ENCODE measurements at regions not wholly inside any gene's neighbourhood (a gene's known extent, or its start where the extent isn't known, plus 50 kb on each side); places are given as distances from the start of the nearest gene placed in this dataset.

DNA sequence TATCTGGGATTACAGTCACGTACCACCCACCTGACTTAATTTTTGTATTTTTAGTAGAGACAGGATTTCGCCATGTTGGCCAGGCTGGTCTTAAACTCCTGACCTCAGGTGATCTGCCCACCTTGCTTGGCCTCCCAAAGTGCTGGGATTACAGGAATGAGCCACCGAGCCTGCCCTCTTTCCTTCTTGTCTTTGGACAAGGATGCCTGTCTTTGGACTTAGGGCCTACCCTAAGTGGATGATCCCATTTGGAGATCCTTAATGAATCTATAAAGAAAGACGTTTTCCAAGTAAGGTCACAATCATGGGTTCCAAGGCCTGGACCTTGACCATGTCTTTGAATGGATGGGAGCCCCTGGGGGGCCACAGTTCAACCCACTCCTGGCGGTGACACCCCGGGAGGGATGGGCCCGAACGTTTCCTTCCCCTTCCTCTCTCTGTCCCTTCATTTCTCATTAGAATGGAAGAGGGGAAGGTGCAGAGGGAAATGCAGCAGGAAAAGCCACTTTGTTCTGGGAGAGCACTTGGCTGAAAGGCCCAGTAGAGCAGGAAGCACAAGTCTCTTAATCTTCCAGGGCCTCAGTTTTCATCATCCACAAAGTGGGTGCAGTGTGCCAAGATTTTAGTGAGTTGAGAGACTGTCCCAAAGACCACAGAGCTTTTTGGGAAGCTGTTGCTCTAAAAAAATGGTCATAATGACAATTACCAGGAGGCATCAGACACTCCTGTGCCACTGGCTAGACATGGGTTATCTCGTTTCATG lies 353.3 kb downstream of the SEC14L1 start:
- H3K79me2 ChIP-seq (ENCODE audit: control insufficient read depth, insufficient read depth, low read length) = no peaks in the 10 kb centered on the region
- peaks cover 0 to 10% of the 10 kb centered on the region in 2 experiments; a peak in 1 of 5 replicates for H3K4me1 ChIP-seq (replicated peaks in 1 of 2; ENCODE audit: control insufficient read depth in 2 of 2, insufficient read depth in 2 of 2, low read length in 2 of 2)
- H3K9me3 ChIP-seq (replicated peaks; ENCODE audit: control insufficient read depth, insufficient read depth, low read depth, low read length) = no peaks in the 10 kb centered on the region
- H3K9me1 ChIP-seq (ENCODE audit: control insufficient read depth, insufficient read depth, low read length) = no peaks in the 10 kb centered on the region
- H4K20me1 ChIP-seq (replicated peaks; ENCODE audit: control insufficient read depth, insufficient read depth, low read length) = peaks cover 6% of the 10 kb centered on the region; the same call in 1 of the 2 replicates
- POLR2A ChIA-PET = interaction anchor here (0.6 to 1.2 kb wide), 3 partner anchors 66 to 490 kb away, joined by 3 to 5 read pairs (median 4); no protein-coding TSS in a partner anchor
- ATAC-seq (no peak), FAIRE-seq (no peak), DNase-seq (ENCODE audit: extremely low read depth in 1 of 4, low spot score in 3 of 4) (no peak)
- no peak overlapping the region for H3K4me2 ChIP-seq (ENCODE audit: insufficient read depth, low read length)
- H3K27me3 ChIP-seq (ENCODE audit: control insufficient read depth in 2 of 2, insufficient read depth in 2 of 2, low read length in 2 of 2) = no peaks in the 10 kb centered on the region
- WGBS (ENCODE audit: insufficient coverage, low coverage, missing lambda C conversion rate) = 65% methylated on average over 3 of the region's 9 CpGs
- no peak overlapping the region for H2AFZ ChIP-seq (ENCODE audit: low read depth, low read length)
- intact Hi-C loops (cut with micrococcal nuclease) = no loop called here
- TF ChIP-seq ADNP (tag; IDR thresholded peaks at IDR 0.05) = 0 out of 2 replicates have a peak, but pooled peaks have one; percentile 42
- peak; percentile 92 for TF ChIP-seq RBM25 (IDR thresholded peaks at IDR 0.05; ENCODE audit: low read depth, low read length, severe bottlenecking)
- TF ChIP-seq ZC3H4 (CRISPR knock-in tag; IDR thresholded peaks at IDR 0.05; ENCODE audit: borderline replicate concordance) = no peak
- no peak for TF ChIP-seq ZNF75A (CRISPR knock-in tag; IDR thresholded peaks at IDR 0.05)
- TF ChIP-seq KDM1A (IDR thresholded peaks at IDR 0.05) = peak in 1 of 2 experiments; percentile 54; a peak in 1 of 4 replicates
- no peak for TF ChIP-seq SRSF9 (IDR thresholded peaks at IDR 0.05; ENCODE audit: borderline replicate concordance, low read depth, low read length)
- TF ChIP-seq BCOR (IDR thresholded peaks at IDR 0.05) = peak; percentile 58
- H3K9ac ChIP-seq (ENCODE audit: insufficient read depth in 1 of 2, low read depth in 2 of 2, low read length in 2 of 2) = no peak overlapping the region
- no TSS peak for BruUV-seq (replicated peaks)
- H3K4me3 ChIP-seq = no peak overlapping the region
- CTCF ChIA-PET (ENCODE audit: low intra/inter-chr PET ratio) = interaction anchor here (0.6 to 4.1 kb wide), 4 partner anchors 63 to 1346 kb away, joined by 3 to 43 read pairs (median 23); no protein-coding TSS in a partner anchor
- in situ Hi-C loops (cut with MboI) = loop anchor here (5.0 kb wide), 1 partner anchor 67 kb away; no protein-coding TSS in a partner anchor
- H3K27ac ChIP-seq (ENCODE audit: extremely low read depth, low read depth, low read length) = no peak overlapping the region
- H3K36me3 ChIP-seq (ENCODE audit: control insufficient read depth, insufficient read depth, low read length) = peaks cover 77% of the 10 kb centered on the region; the same call in 2 of the 3 replicates
